CD14-positive monocyte (primary cell): ENCODE measurements at regions not wholly inside any gene's neighbourhood (a gene's known extent, or its start where the extent isn't known, plus 50 kb on each side); places are given as distances from the start of the nearest gene placed in this dataset.

ENCODE experiments used
- DNase-seq, 3 donors: peaks; one replicate each; pipeline ENCODE4 v3.0.0-alpha.2; 2011 to 2022
- H2AFZ ChIP-seq: 2 replicates; pipeline ENCODE4 v1.6.0; 2012; ENCODE audit warnings: mild to moderate bottlenecking, low read depth, low read length, inconsistent platforms; ENCODE audit not compliant: insufficient read depth, poor library complexity, severe bottlenecking
- H3K27ac ChIP-seq, 2 donors: 1 replicate in 1 of 2; 2 replicates in 1 of 2; pipeline ENCODE4 v1.5.1; 2012 to 2013; ENCODE audit warnings: low read length in 2 of 2, control low read depth in 1 of 2, inconsistent platforms in 1 of 2, low read depth in 1 of 2, mild to moderate bottlenecking in 1 of 2
- H3K27me3 ChIP-seq, 2 donors: one replicate each; pipeline versions ENCODE4 v1.6.0 to v1.6.1; 2011 to 2013; ENCODE audit warnings: low read length in 2 of 2; ENCODE audit not compliant: control insufficient read depth in 2 of 2, insufficient read depth in 2 of 2
- H3K36me3 ChIP-seq, 2 donors: replicated peaks in 1 of 2; 1 replicate in 1 of 2; 2 replicates in 1 of 2; pipeline versions ENCODE4 v1.5.1 to v1.6.1; 2012 to 2013; ENCODE audit warnings: low read length in 2 of 2, control low read depth in 1 of 2, inconsistent platforms in 1 of 2, mild to moderate bottlenecking in 1 of 2; ENCODE audit not compliant: insufficient read depth in 2 of 2, control insufficient read depth in 1 of 2
- H3K4me1 ChIP-seq, 2 donors: 1 replicate in 1 of 2; 2 replicates in 1 of 2; pipeline versions ENCODE4 v1.5.1 to v1.6.1; 2012 to 2013; ENCODE audit warnings: low read length in 2 of 2, control low read depth in 1 of 2, inconsistent platforms in 1 of 2, mild to moderate bottlenecking in 1 of 2, moderate library complexity in 1 of 2; ENCODE audit not compliant: insufficient read depth in 2 of 2, control insufficient read depth in 1 of 2
- H3K4me2 ChIP-seq: replicated peaks from 2 replicates; pipeline ENCODE3; 2012; ENCODE audit warnings: low read length, moderate library complexity, mild to moderate bottlenecking; ENCODE audit not compliant: poor library complexity, severe bottlenecking; ENCODE audit errors: extremely low read depth
- H3K4me3 ChIP-seq, 3 experiments: fragments of 200-600 bp in 1 of 3; sonication (generic) in 1 of 3; replicated peaks in 1 of 3; 1 replicate in 2 of 3; 2 replicates in 1 of 3; pipeline ENCODE4 v1.5.1; 2011 to 2013; ENCODE audit warnings: low read length in 3 of 3, mild to moderate bottlenecking in 3 of 3, control low read depth in 2 of 3, low read depth in 2 of 3, inconsistent platforms in 1 of 3, moderate library complexity in 1 of 3
- H3K79me2 ChIP-seq: 2 replicates; pipeline ENCODE4 v1.6.0; 2012; ENCODE audit warnings: mild to moderate bottlenecking, control low read depth, inconsistent platforms, low read length, moderate library complexity; ENCODE audit not compliant: insufficient read depth
- H3K9ac ChIP-seq: 2 replicates; pipeline ENCODE4 v1.6.0; 2017; ENCODE audit warnings: low read length, mild to moderate bottlenecking; ENCODE audit not compliant: insufficient read depth, poor library complexity, severe bottlenecking
- H3K9me3 ChIP-seq, 2 donors: replicated peaks in 1 of 2; 1 replicate in 1 of 2; 2 replicates in 1 of 2; pipeline versions ENCODE4 v1.5.1 to v1.6.1; 2012 to 2013; ENCODE audit warnings: low read length in 2 of 2, control low read depth in 1 of 2; ENCODE audit not compliant: control insufficient read depth in 1 of 2, insufficient read depth in 1 of 2
- H4K20me1 ChIP-seq: 2 replicates; pipeline ENCODE4 v1.6.0; 2012; ENCODE audit warnings: mild to moderate bottlenecking, low read length, control low read depth, moderate library complexity; ENCODE audit not compliant: insufficient read depth
- H3K27ac Mint-ChIP-seq, 7 donors: one replicate each; pipeline ENCODE4 v1.8.0; 2020; ENCODE audit warnings: mild to moderate bottlenecking in 7 of 7, mixed read lengths in 7 of 7, moderate library complexity in 6 of 7, inconsistent platforms in 2 of 7
- H3K27me3 Mint-ChIP-seq, 3 donors: one replicate each; pipeline ENCODE4 v1.8.0; 2021 to 2022; ENCODE audit warnings: low read depth in 3 of 3, mild to moderate bottlenecking in 3 of 3, mixed read lengths in 3 of 3, moderate library complexity in 3 of 3, inconsistent platforms in 1 of 3
- H3K36me3 Mint-ChIP-seq, 2 donors: one replicate each; pipeline ENCODE4 v1.8.0; 2020; ENCODE audit warnings: mixed read lengths in 2 of 2, inconsistent platforms in 1 of 2, mild to moderate bottlenecking in 1 of 2
- H3K4me1 Mint-ChIP-seq: one replicate; pipeline ENCODE4 v1.8.0; 2020; ENCODE audit warnings: mild to moderate bottlenecking, mixed read lengths
- H3K4me3 Mint-ChIP-seq, 2 donors: one replicate each; pipeline ENCODE4 v1.8.0; 2020; ENCODE audit warnings: mild to moderate bottlenecking in 2 of 2, mixed read lengths in 2 of 2, moderate library complexity in 1 of 2
- H3K9me3 Mint-ChIP-seq, 7 donors: one replicate each; pipeline ENCODE4 v1.8.0; 2020 to 2022; ENCODE audit warnings: mixed read lengths in 7 of 7, mild to moderate bottlenecking in 6 of 7, moderate library complexity in 6 of 7, inconsistent platforms in 2 of 7
- WGBS: methylation state at CpG from one replicate; pipeline ENCODE4 v1.1.5; 2013; ENCODE audit warnings: missing lambda C conversion rate; ENCODE audit not compliant: insufficient coverage; 5-methylcytosine and 5-hydroxymethylcytosine counted together
- intact Hi-C, 2 donors: fragments of 100-400 bp; cut with micrococcal nuclease; formaldehyde crosslinking; loops; one replicate each; pipeline versions ENCODE4 v1.15.0 to v1.15.1; 2023
- TF ChIP-seq, protein P1 (sequence below): fragments of 200-600 bp; IDR thresholded peaks from one replicate; pipeline ENCODE4 v1.8.0; 2022; ENCODE audit warnings: antibody characterized with exemption, mild to moderate bottlenecking

DNA sequence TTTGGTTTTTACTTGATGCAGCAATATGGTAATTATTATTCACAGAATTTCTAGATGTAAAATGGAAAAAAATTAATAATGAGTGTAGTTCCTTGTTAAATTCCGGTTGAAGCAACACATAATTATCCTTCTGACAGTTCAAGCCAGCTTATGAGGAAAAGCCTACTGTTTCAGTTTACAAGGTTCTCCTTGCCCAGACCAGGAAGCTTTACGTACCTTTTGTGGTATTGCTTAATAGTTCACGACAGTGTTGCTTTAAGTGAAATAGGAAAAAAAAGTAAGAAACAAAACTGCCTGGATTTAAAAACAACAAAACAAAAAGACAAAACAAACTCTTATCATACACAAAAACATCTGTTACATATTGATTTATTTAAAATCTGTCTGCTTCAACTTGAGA, 547.3 kb upstream of the C9orf72 start:
- H3K4me2 ChIP-seq, result no peak overlapping the region
- peaks cover 0 to 5% (median 0%) of the 10 kb centered on the region in 7 donors for H3K9me3 Mint-ChIP-seq
- no peaks in the 10 kb centered on the region for H3K36me3 Mint-ChIP-seq
- no peaks in the 10 kb centered on the region for H3K27me3 Mint-ChIP-seq
- no peak overlapping the region for H3K27ac ChIP-seq
- H3K79me2 ChIP-seq, result no peaks in the 10 kb centered on the region
- no peaks in the 10 kb centered on the region for H3K9me3 ChIP-seq
- no peaks in the 10 kb centered on the region for H3K27me3 ChIP-seq
- intact Hi-C loops, result no loop called here
- no peaks in the 10 kb centered on the region for H3K4me1 ChIP-seq
- no peak for DNase-seq
- H2AFZ ChIP-seq, result no peak overlapping the region
- no peaks in the 10 kb centered on the region for H4K20me1 ChIP-seq
- no peaks in the 10 kb centered on the region for H3K4me1 Mint-ChIP-seq
- H3K9ac ChIP-seq, result no peak overlapping the region
- no CpG with 5 or more reads among the region's 3 CpGs for WGBS
- TF ChIP-seq, protein P1, sequence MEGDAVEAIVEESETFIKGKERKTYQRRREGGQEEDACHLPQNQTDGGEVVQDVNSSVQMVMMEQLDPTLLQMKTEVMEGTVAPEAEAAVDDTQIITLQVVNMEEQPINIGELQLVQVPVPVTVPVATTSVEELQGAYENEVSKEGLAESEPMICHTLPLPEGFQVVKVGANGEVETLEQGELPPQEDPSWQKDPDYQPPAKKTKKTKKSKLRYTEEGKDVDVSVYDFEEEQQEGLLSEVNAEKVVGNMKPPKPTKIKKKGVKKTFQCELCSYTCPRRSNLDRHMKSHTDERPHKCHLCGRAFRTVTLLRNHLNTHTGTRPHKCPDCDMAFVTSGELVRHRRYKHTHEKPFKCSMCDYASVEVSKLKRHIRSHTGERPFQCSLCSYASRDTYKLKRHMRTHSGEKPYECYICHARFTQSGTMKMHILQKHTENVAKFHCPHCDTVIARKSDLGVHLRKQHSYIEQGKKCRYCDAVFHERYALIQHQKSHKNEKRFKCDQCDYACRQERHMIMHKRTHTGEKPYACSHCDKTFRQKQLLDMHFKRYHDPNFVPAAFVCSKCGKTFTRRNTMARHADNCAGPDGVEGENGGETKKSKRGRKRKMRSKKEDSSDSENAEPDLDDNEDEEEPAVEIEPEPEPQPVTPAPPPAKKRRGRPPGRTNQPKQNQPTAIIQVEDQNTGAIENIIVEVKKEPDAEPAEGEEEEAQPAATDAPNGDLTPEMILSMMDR, result no peak
- no peak overlapping the region for H3K4me3 Mint-ChIP-seq
- H3K4me3 ChIP-seq, result no peak overlapping the region
- no peak overlapping the region for H3K27ac Mint-ChIP-seq
- no peaks in the 10 kb centered on the region for H3K36me3 ChIP-seq

DNA sequence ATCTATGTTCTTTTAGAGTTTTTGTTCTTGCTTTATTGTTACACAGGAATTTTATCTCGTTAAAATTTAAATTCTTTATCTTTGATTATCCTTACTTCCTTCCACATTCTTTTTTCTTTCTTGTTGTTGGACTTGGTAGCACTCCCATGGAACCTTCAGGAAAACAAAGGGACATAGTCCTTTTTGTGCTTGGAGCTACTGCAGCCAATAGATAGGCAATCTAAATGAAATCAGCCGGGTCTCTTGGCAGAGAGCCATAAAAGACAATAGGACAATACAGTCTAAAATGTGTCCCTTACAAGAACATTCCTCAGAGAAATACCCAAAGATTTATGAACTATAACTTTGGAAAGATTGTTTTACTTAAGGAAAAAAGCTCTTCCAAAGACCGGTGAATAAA, 548.1 kb upstream of the C9orf72 start:
- H3K27ac ChIP-seq, result no peak overlapping the region
- no peaks in the 10 kb centered on the region for H3K9me3 ChIP-seq
- peaks cover 0 to 5% (median 0%) of the 10 kb centered on the region in 7 donors for H3K9me3 Mint-ChIP-seq
- no peaks in the 10 kb centered on the region for H4K20me1 ChIP-seq
- no peak for DNase-seq
- no CpG with 5 or more reads among the region's 3 CpGs for WGBS
- no peak overlapping the region for H3K27ac Mint-ChIP-seq
- no peaks in the 10 kb centered on the region for H3K36me3 ChIP-seq
- H2AFZ ChIP-seq, result no peak overlapping the region
- H3K27me3 Mint-ChIP-seq, result no peaks in the 10 kb centered on the region
- H3K4me3 ChIP-seq, result no peak overlapping the region
- no peak overlapping the region for H3K4me3 Mint-ChIP-seq
- no peaks in the 10 kb centered on the region for H3K36me3 Mint-ChIP-seq
- no peak overlapping the region for H3K4me2 ChIP-seq
- no peaks in the 10 kb centered on the region for H3K4me1 Mint-ChIP-seq
- H3K79me2 ChIP-seq, result no peaks in the 10 kb centered on the region
- intact Hi-C loops, result no loop called here
- TF ChIP-seq, protein P1, result no peak
- no peak overlapping the region for H3K9ac ChIP-seq
- H3K27me3 ChIP-seq, result no peaks in the 10 kb centered on the region
- no peaks in the 10 kb centered on the region for H3K4me1 ChIP-seq
